ENCODE measurements at regions not wholly inside any gene's neighbourhood (a gene's known extent, or its start where the extent isn't known, plus 50 kb on each side); places are given as distances from the start of the nearest gene placed in this dataset.

DNA sequence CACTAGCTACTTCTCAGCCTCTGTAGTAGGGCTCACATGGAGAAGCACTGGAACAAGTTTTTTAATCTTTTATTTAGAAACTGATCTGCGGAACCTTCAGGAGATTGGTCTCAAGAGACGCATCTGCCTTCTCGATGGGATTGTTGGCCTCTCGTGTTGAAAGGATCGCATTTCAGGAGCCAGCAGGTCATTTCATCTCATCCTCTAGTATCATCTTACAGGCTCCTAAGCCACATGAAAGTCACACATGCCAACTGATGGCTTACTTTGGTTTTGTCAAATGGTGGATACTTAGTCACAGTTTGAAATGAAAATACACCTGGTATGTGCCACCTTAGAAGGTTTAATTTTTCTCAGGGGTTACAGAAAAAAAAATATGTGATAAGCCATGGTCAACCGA, 1703.6 kb downstream of the EFNB2 start:
- Histone ChIP-seq H3K36me3 (replicated peaks; ENCODE audit: insufficient read depth, low read depth) (no peaks in the 10 kb centered on the region), H3K4me3 (no peak overlapping the region), H4K20me1 (ENCODE audit: insufficient read depth, poor library complexity, severe bottlenecking) (no peaks in the 10 kb centered on the region), H3K4me1 (ENCODE audit: insufficient read depth) (no peaks in the 10 kb centered on the region), H3K4me2 (no peak overlapping the region), H3K79me2 (no peaks in the 10 kb centered on the region), H3K27me3 (no peaks in the 10 kb centered on the region), H3K9me3 (ENCODE audit: low read depth) (no peaks in the 10 kb centered on the region), H3K9me2 (replicated peaks; ENCODE audit: insufficient read depth) (no peaks in the 10 kb centered on the region), H2AFZ (no peak overlapping the region), H3K27ac (no peak overlapping the region)
- 73% methylated on average over 6 of the region's 6 CpGs for WGBS (ENCODE audit: low lambda C conversion rate, missing lambda C conversion rate)
- TF ChIP-seq EZH2phosphoT487 (IDR thresholded peaks at IDR 0.05; ENCODE audit: low read depth, severe bottlenecking, unreplicated experiment) (no peak), EZH2 (IDR thresholded peaks at IDR 0.05; ENCODE audit: borderline replicate concordance) (no peak), CTCF (IDR thresholded peaks at IDR 0.05; ENCODE audit: poor library complexity) (no peak)
- DNase-seq (ENCODE audit: low spot score) = no peak

GRCh38 chr13:104823709-104824108, 1711.8 kb downstream of the EFNB2 start:
- Histone ChIP-seq H3K36me3 (replicated peaks; ENCODE audit: insufficient read depth, low read depth) (no peaks in the 10 kb centered on the region), H3K4me1 (ENCODE audit: insufficient read depth) (no peaks in the 10 kb centered on the region), H4K20me1 (ENCODE audit: insufficient read depth, poor library complexity, severe bottlenecking) (no peaks in the 10 kb centered on the region), H3K27me3 (no peaks in the 10 kb centered on the region), H3K27ac (no peak overlapping the region), H3K4me3 (no peak overlapping the region), H3K9me3 (ENCODE audit: low read depth) (no peaks in the 10 kb centered on the region), H3K9me2 (replicated peaks; ENCODE audit: insufficient read depth) (no peaks in the 10 kb centered on the region), H2AFZ (no peak overlapping the region), H3K79me2 (no peaks in the 10 kb centered on the region), H3K4me2 (no peak overlapping the region)
- DNase-seq (ENCODE audit: low spot score) = no peak
- TF ChIP-seq EZH2phosphoT487 (IDR thresholded peaks at IDR 0.05; ENCODE audit: low read depth, severe bottlenecking, unreplicated experiment) (no peak), EZH2 (IDR thresholded peaks at IDR 0.05; ENCODE audit: borderline replicate concordance) (no peak), CTCF (IDR thresholded peaks at IDR 0.05; ENCODE audit: poor library complexity) (no peak)
- WGBS (ENCODE audit: low lambda C conversion rate, missing lambda C conversion rate) = 86% methylated on average over 1 of the region's 1 CpG

GRCh38 chr13:104823071-104823470, 1712.4 kb downstream of the EFNB2 start:
- no peaks in the 10 kb centered on the region for H3K36me3 ChIP-seq (replicated peaks; ENCODE audit: insufficient read depth, low read depth)
- no peaks in the 10 kb centered on the region for H3K79me2 ChIP-seq
- no peak overlapping the region for H3K27ac ChIP-seq
- H3K4me2 ChIP-seq = no peak overlapping the region
- no peak overlapping the region for H3K4me3 ChIP-seq
- DNase-seq (ENCODE audit: low spot score) = no peak
- H3K9me3 ChIP-seq (ENCODE audit: low read depth) = no peaks in the 10 kb centered on the region
- no peaks in the 10 kb centered on the region for H3K27me3 ChIP-seq
- no peaks in the 10 kb centered on the region for H4K20me1 ChIP-seq (ENCODE audit: insufficient read depth, poor library complexity, severe bottlenecking)
- TF ChIP-seq CTCF (IDR thresholded peaks at IDR 0.05; ENCODE audit: poor library complexity) = no peak
- no peak for TF ChIP-seq EZH2 (IDR thresholded peaks at IDR 0.05; ENCODE audit: borderline replicate concordance)
- TF ChIP-seq EZH2phosphoT487 (IDR thresholded peaks at IDR 0.05; ENCODE audit: low read depth, severe bottlenecking, unreplicated experiment) = no peak
- H2AFZ ChIP-seq = no peak overlapping the region
- H3K9me2 ChIP-seq (replicated peaks; ENCODE audit: insufficient read depth) = no peaks in the 10 kb centered on the region
- H3K4me1 ChIP-seq (ENCODE audit: insufficient read depth) = no peaks in the 10 kb centered on the region
- 48% methylated on average over 3 of the region's 3 CpGs for WGBS (ENCODE audit: low lambda C conversion rate, missing lambda C conversion rate)

DNA sequence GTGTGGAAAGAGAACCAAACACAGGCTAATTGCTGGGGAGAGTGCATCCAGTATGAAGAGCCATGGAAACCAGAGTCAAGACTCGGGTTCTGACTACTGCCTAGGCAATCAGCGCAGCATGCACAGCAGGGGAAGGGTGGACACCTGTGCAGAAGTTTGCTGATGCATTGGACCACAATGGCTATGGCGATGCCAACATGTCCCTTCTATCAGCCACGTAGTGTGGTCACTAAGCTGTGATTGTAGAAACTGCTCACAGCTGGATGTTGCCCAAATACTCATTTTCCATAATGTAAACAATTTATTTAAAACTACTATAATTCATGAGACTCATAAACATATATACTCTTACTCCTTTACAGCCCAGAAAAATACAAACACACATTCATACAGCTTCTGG, 1718.2 kb downstream of the EFNB2 start:
- Histone ChIP-seq H3K36me3 (replicated peaks; ENCODE audit: insufficient read depth, low read depth) (no peaks in the 10 kb centered on the region), H3K27ac (no peak overlapping the region), H3K9me3 (ENCODE audit: low read depth) (no peaks in the 10 kb centered on the region), H2AFZ (no peak overlapping the region), H3K27me3 (no peaks in the 10 kb centered on the region), H4K20me1 (ENCODE audit: insufficient read depth, poor library complexity, severe bottlenecking) (no peaks in the 10 kb centered on the region), H3K4me2 (no peak overlapping the region), H3K9me2 (replicated peaks; ENCODE audit: insufficient read depth) (no peaks in the 10 kb centered on the region), H3K79me2 (no peaks in the 10 kb centered on the region), H3K4me1 (ENCODE audit: insufficient read depth) (no peaks in the 10 kb centered on the region), H3K4me3 (no peak overlapping the region)
- WGBS (ENCODE audit: low lambda C conversion rate, missing lambda C conversion rate) = 86% methylated on average over 4 of the region's 4 CpGs
- DNase-seq (ENCODE audit: low spot score) = no peak
- no peak for TF ChIP-seq EZH2 (IDR thresholded peaks at IDR 0.05; ENCODE audit: borderline replicate concordance)
- no peak for TF ChIP-seq CTCF (IDR thresholded peaks at IDR 0.05; ENCODE audit: poor library complexity)
- no peak for TF ChIP-seq EZH2phosphoT487 (IDR thresholded peaks at IDR 0.05; ENCODE audit: low read depth, severe bottlenecking, unreplicated experiment)

Measured in hepatocyte (in vitro differentiated cells).